SU-DHL-6 (cell line): ENCODE measurements at regions not wholly inside any gene's neighbourhood (a gene's known extent, or its start where the extent isn't known, plus 50 kb on each side); places are given as distances from the start of the nearest gene placed in this dataset.
"Not testable (repeated sequence)": the region's sequence is repeated elsewhere in the genome, so short reads cannot be mapped to it uniquely, and the experiment has no call there.

Experiments used
- H2AFZ ChIP-seq: fragments of 200-600 bp; sonication (generic); 2 replicates; pipeline ENCODE4 v1.6.1; 2014; ENCODE audit warnings: low read depth, mild to moderate bottlenecking, moderate library complexity, mixed read lengths, antibody characterized with exemption, low read length; ENCODE audit not compliant: severe bottlenecking
- H3F3A ChIP-seq: fragments of 200-600 bp; shearing (Covaris generic); 2 replicates; pipeline ENCODE4 v1.6.0; 2016; ENCODE audit warnings: antibody characterized with exemption, mild to moderate bottlenecking; ENCODE audit not compliant: insufficient read depth
- H3K27ac ChIP-seq: fragments of 200-600 bp; sonication (generic); 2 replicates; pipeline ENCODE4 v1.5.1; 2016; ENCODE audit warnings: low read depth, mild to moderate bottlenecking, low read length, moderate library complexity, mixed read lengths
- H3K27me3 ChIP-seq: fragments of 200-600 bp; sonication (generic), shearing (Covaris generic); 2 replicates; pipeline ENCODE4 v1.6.0; 2014; ENCODE audit warnings: mild to moderate bottlenecking, low read length
- H3K36me3 ChIP-seq: fragments of 200-600 bp; sonication (generic); 2 replicates; pipeline ENCODE4 v1.6.1; 2014; ENCODE audit warnings: mild to moderate bottlenecking, low read length, mixed read lengths
- H3K4me2 ChIP-seq: fragments of 300-600, 200-600 bp; shearing (Covaris generic), sonication (generic); 2 replicates; pipeline ENCODE4 v1.6.0; 2014; ENCODE audit warnings: low read length, low read depth, mild to moderate bottlenecking; ENCODE audit not compliant: poor library complexity, severe bottlenecking
- H3K4me3 ChIP-seq: fragments of 200-600 bp; sonication (generic); 2 replicates; pipeline ENCODE4 v1.5.1; 2014; ENCODE audit warnings: antibody characterized with exemption, low read length, mild to moderate bottlenecking, mixed read lengths; ENCODE audit not compliant: insufficient read depth, poor library complexity, severe bottlenecking
- H3K79me2 ChIP-seq: fragments of 200-600 bp; sonication (generic); 2 replicates; pipeline ENCODE4 v1.6.1; 2014; ENCODE audit warnings: mild to moderate bottlenecking, low read length, moderate library complexity; ENCODE audit not compliant: insufficient read depth
- H3K9ac ChIP-seq: fragments of 200-600 bp; sonication (generic); 2 replicates; pipeline ENCODE4 v1.7.0; 2014; ENCODE audit warnings: mild to moderate bottlenecking, low read length
- H3K9me2 ChIP-seq: fragments of 200-600 bp; sonication (generic); replicated peaks from 2 replicates; pipeline ENCODE4 v1.6.1; 2014; ENCODE audit warnings: low read length; ENCODE audit not compliant: insufficient read depth
- H3K9me3 ChIP-seq: fragments of 200-600 bp; sonication (generic); 2 replicates; pipeline ENCODE4 v1.6.1; 2014; ENCODE audit warnings: low read length, mixed read lengths; ENCODE audit not compliant: insufficient read depth
- H4K20me1 ChIP-seq: fragments of 200-600 bp; sonication (generic); 2 replicates; pipeline ENCODE4 v1.6.1; 2014; ENCODE audit warnings: low read depth, mild to moderate bottlenecking, antibody characterized with exemption, low read length, moderate library complexity, mixed read lengths
- CTCF ChIP-seq: fragments of 200-600 bp; sonication (generic); IDR thresholded peaks from one replicate; pipeline ENCODE4 v1.5.1; 2017; ENCODE audit warnings: antibody characterized with exemption, mild to moderate bottlenecking, low read length, moderate library complexity; ENCODE audit not compliant: insufficient read depth, poor library complexity, severe bottlenecking
- EZH2phosphoT487 ChIP-seq: fragments of 200-600 bp; sonication (generic), shearing (Covaris generic); conservative IDR thresholded peaks from 2 replicates; pipeline ENCODE4 v1.6.1; 2018; ENCODE audit warnings: mild to moderate bottlenecking, antibody characterized with exemption, low read length, moderate library complexity, mixed read lengths

- Histone ChIP-seq H3K9me2 (no peaks in the 10 kb centered on the region), H3K27ac (no peak overlapping the region), H3K9me3 (no peaks in the 10 kb centered on the region), H3K27me3 (no peaks in the 10 kb centered on the region), H3K9ac (no peak overlapping the region), H3F3A (no peaks in the 10 kb centered on the region), H2AFZ (no peak overlapping the region), H3K79me2 (no peaks in the 10 kb centered on the region), H3K4me2 (no peak overlapping the region), H3K36me3 (no peaks in the 10 kb centered on the region), H4K20me1 (no peaks in the 10 kb centered on the region), H3K4me3 (no peak overlapping the region)
- no peak for TF ChIP-seq EZH2phosphoT487
- TF ChIP-seq CTCF: peak; percentile 90
These were observed 177.2 kb downstream of the OSTF1 start for GRCh38 chr9:75265525-75265972.

- TF ChIP-seq EZH2phosphoT487: no peak
- TF ChIP-seq CTCF: no peak
- H3K27ac ChIP-seq: no peak overlapping the region
- H3K9me3 ChIP-seq: no peaks in the 10 kb centered on the region
- no peak overlapping the region for H3K4me3 ChIP-seq
- H3K9me2 ChIP-seq: no peaks in the 10 kb centered on the region
- no peak overlapping the region for H3K4me2 ChIP-seq
- no peaks in the 10 kb centered on the region for H4K20me1 ChIP-seq
- H3K36me3 ChIP-seq: no peaks in the 10 kb centered on the region
- H3F3A ChIP-seq: no peaks in the 10 kb centered on the region
- H3K9ac ChIP-seq: no peak overlapping the region
- no peak overlapping the region for H2AFZ ChIP-seq
- no peaks in the 10 kb centered on the region for H3K79me2 ChIP-seq
- H3K27me3 ChIP-seq: no peaks in the 10 kb centered on the region
These were observed 180.9 kb downstream of the OSTF1 start for GRCh38 chr9:75269197-75269596.

- H3K36me3 ChIP-seq, H4K20me1 ChIP-seq, H3K27ac ChIP-seq, H3K9ac ChIP-seq, H3K79me2 ChIP-seq, H3K9me3 ChIP-seq, H3K4me3 ChIP-seq, H3K9me2 ChIP-seq, H3K27me3 ChIP-seq, H2AFZ ChIP-seq, H3F3A ChIP-seq, H3K4me2 ChIP-seq: not testable (repeated sequence)
These were observed 184.7 kb downstream of the OSTF1 start for GRCh38 chr9:75273055-75273454.

GRCh38 chr9:75274781-75275180 lies 186.5 kb downstream of the OSTF1 start:
- Histone ChIP-seq H3K9ac (no peak overlapping the region), H3K36me3 (no peaks in the 10 kb centered on the region), H4K20me1 (no peaks in the 10 kb centered on the region), H3K4me2 (no peak overlapping the region), H3K79me2 (no peaks in the 10 kb centered on the region), H3K27ac (no peak overlapping the region), H3F3A (no peaks in the 10 kb centered on the region), H3K27me3 (no peaks in the 10 kb centered on the region), H3K4me3 (no peak overlapping the region), H2AFZ (no peak overlapping the region), H3K9me2 (no peaks in the 10 kb centered on the region), H3K9me3 (no peaks in the 10 kb centered on the region)
- TF ChIP-seq EZH2phosphoT487 (no peak), CTCF (no peak)
